KMS-11 (cell line): ENCODE measurements at regions not wholly inside any gene's neighbourhood (a gene's known extent, or its start where the extent isn't known, plus 50 kb on each side); places are given as distances from the start of the nearest gene placed in this dataset.
"Not testable (repeated sequence)": the region's sequence is repeated elsewhere in the genome, so short reads cannot be mapped to it uniquely, and the experiment has no call there.

Source experiments
- H2AFZ ChIP-seq: fragments of 200-600 bp; sonication (generic); 2 replicates; pipeline ENCODE4 v1.6.1; 2016; ENCODE audit warnings: antibody characterized with exemption, mixed run types, low read depth
- H3K27ac ChIP-seq: fragments of 200-600 bp; sonication (generic); 2 replicates; pipeline ENCODE4 v1.6.1; 2016; ENCODE audit warnings: mild to moderate bottlenecking, mixed run types
- H3K27me3 ChIP-seq: fragments of 200-600 bp; sonication (generic); 2 replicates; pipeline ENCODE4 v1.6.1; 2017; ENCODE audit warnings: mild to moderate bottlenecking, low read depth, mixed run types, moderate library complexity; ENCODE audit not compliant: insufficient read depth
- H3K36me3 ChIP-seq: fragments of 200-600 bp; sonication (generic); 2 replicates; pipeline ENCODE4 v1.6.1; 2017; ENCODE audit warnings: mild to moderate bottlenecking, mixed run types; ENCODE audit not compliant: insufficient read depth
- H3K4me1 ChIP-seq: fragments of 200-600 bp; sonication (generic); 2 replicates; pipeline ENCODE4 v1.6.1; 2016; ENCODE audit warnings: mild to moderate bottlenecking, low read depth, mixed run types; ENCODE audit not compliant: poor library complexity, severe bottlenecking
- H3K4me2 ChIP-seq: fragments of 200-600 bp; sonication (generic); 2 replicates; pipeline ENCODE4 v1.7.0; 2016; ENCODE audit warnings: mild to moderate bottlenecking, mixed run types
- H3K4me3 ChIP-seq: fragments of 200-600 bp; sonication (generic); IDR thresholded peaks from 2 replicates; pipeline ENCODE4 v1.6.1; 2017; ENCODE audit warnings: low read depth, low read length, mixed read lengths; ENCODE audit not compliant: insufficient read depth
- H3K79me2 ChIP-seq: fragments of 200-600 bp; sonication (generic); 2 replicates; pipeline ENCODE4 v1.6.1; 2016; ENCODE audit warnings: low read depth, mixed run types; ENCODE audit not compliant: insufficient read depth
- H3K9ac ChIP-seq: fragments of 200-600 bp; sonication (generic); 2 replicates; pipeline ENCODE4 v1.6.1; 2016; ENCODE audit warnings: mild to moderate bottlenecking, mixed run types
- H4K20me1 ChIP-seq: fragments of 200-600 bp; sonication (generic); 2 replicates; pipeline ENCODE4 v1.6.1; 2016; ENCODE audit warnings: mild to moderate bottlenecking, mixed run types; ENCODE audit not compliant: insufficient read depth
- TF ChIP-seq, protein P1 (sequence below): fragments of 200-600 bp; sonication (generic); conservative IDR thresholded peaks from 2 replicates; pipeline ENCODE4 v1.6.1; 2017; ENCODE audit warnings: low read depth, mild to moderate bottlenecking, antibody characterized with exemption, low read length, moderate library complexity, mixed read lengths

GRCh38 chr17:14731591-14731990 lies 430.7 kb downstream of the HS3ST3B1 start:
- TF ChIP-seq, protein P1, sequence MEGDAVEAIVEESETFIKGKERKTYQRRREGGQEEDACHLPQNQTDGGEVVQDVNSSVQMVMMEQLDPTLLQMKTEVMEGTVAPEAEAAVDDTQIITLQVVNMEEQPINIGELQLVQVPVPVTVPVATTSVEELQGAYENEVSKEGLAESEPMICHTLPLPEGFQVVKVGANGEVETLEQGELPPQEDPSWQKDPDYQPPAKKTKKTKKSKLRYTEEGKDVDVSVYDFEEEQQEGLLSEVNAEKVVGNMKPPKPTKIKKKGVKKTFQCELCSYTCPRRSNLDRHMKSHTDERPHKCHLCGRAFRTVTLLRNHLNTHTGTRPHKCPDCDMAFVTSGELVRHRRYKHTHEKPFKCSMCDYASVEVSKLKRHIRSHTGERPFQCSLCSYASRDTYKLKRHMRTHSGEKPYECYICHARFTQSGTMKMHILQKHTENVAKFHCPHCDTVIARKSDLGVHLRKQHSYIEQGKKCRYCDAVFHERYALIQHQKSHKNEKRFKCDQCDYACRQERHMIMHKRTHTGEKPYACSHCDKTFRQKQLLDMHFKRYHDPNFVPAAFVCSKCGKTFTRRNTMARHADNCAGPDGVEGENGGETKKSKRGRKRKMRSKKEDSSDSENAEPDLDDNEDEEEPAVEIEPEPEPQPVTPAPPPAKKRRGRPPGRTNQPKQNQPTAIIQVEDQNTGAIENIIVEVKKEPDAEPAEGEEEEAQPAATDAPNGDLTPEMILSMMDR: no peak
- Histone ChIP-seq H3K79me2 (no peaks in the 10 kb centered on the region), H3K4me1 (no peaks in the 10 kb centered on the region), H3K4me3 (no peak overlapping the region), H4K20me1 (no peaks in the 10 kb centered on the region), H3K36me3 (no peaks in the 10 kb centered on the region), H3K27me3 (no peaks in the 10 kb centered on the region), H3K27ac (no peak overlapping the region), H3K4me2 (no peak overlapping the region), H3K9ac (no peak overlapping the region), H2AFZ (no peak overlapping the region)

DNA sequence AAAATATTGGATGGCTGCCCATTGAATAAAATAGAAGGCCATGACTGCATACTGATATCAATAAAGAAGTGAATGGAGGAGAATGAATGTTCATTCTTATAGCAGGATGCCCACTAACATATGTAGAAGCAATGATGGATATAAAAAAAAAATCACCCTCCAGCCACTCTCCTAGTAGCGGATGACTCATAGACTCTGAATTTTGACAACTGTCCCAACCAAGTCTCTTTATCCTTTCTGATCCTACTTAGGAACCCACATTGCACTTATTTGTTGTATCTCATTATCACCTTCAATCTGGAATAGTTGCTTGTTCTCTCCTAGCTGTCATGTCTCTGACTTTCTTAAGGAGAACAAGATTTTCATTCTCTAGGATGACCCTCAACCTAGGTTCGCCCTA lies 429.9 kb downstream of the HS3ST3B1 start:
- H3K4me3 ChIP-seq: no peak overlapping the region
- TF ChIP-seq, protein P1: no peak
- no peak overlapping the region for H3K27ac ChIP-seq
- H3K4me2 ChIP-seq: no peak overlapping the region
- no peaks in the 10 kb centered on the region for H3K4me1 ChIP-seq
- no peaks in the 10 kb centered on the region for H3K36me3 ChIP-seq
- no peak overlapping the region for H3K9ac ChIP-seq
- H3K79me2 ChIP-seq: no peaks in the 10 kb centered on the region
- no peak overlapping the region for H2AFZ ChIP-seq
- H4K20me1 ChIP-seq: no peaks in the 10 kb centered on the region
- H3K27me3 ChIP-seq: no peaks in the 10 kb centered on the region

DNA sequence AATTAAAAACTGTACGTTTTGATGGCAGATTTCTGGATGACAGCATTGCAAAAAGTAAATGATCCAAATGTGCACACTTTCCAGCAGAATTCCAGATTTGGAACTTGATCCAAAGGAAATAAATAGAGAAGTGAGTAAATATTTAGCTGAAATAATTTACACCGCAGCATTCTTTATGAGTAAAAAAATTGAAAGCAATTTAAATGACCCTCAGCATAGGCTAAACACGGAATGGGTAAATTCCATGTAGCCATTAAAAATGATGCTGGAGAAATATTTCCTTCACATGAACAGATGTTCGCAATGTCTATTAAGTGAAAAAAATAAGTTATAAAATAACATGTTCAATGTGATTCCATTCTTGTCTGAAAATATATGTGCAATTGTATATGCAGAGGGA lies 424.8 kb downstream of the HS3ST3B1 start:
- no peaks in the 10 kb centered on the region for H3K79me2 ChIP-seq
- H3K27me3 ChIP-seq: no peaks in the 10 kb centered on the region
- H2AFZ ChIP-seq: no peak overlapping the region
- H4K20me1 ChIP-seq: no peaks in the 10 kb centered on the region
- H3K9ac ChIP-seq: no peak overlapping the region
- H3K4me2 ChIP-seq: no peak overlapping the region
- no peak overlapping the region for H3K4me3 ChIP-seq
- no peak overlapping the region for H3K27ac ChIP-seq
- H3K4me1 ChIP-seq: no peaks in the 10 kb centered on the region
- no peaks in the 10 kb centered on the region for H3K36me3 ChIP-seq
- TF ChIP-seq, protein P1: no peak

DNA sequence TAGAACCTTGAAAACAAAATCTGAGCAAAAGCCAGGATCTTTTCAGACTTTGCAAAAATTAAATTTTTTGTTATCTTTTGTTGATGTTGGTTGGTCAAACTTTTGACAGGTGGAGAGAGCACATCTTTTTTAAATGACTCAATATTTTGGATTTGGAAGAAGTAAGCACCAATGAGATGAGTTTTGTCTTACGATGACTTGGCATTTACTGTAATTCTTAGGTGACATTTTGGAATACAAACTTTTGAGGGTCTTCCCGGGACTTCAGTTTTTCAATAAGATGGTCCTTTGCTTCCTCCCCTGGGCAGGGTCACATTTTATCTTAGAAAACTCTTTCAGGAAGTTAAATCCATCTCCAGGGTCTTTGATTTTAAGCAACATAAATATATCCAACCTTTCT lies 423.9 kb downstream of the HS3ST3B1 start:
- TF ChIP-seq, protein P1: no peak
- Histone ChIP-seq H3K9ac (no peak overlapping the region), H3K4me1 (no peaks in the 10 kb centered on the region), H2AFZ (no peak overlapping the region), H4K20me1 (no peaks in the 10 kb centered on the region), H3K27ac (no peak overlapping the region), H3K4me2 (no peak overlapping the region), H3K79me2 (no peaks in the 10 kb centered on the region), H3K4me3 (no peak overlapping the region), H3K36me3 (no peaks in the 10 kb centered on the region), H3K27me3 (no peaks in the 10 kb centered on the region)

GRCh38 chr17:14723349-14723748 lies 422.5 kb downstream of the HS3ST3B1 start:
- not testable (repeated sequence) for H3K79me2 ChIP-seq

More at GRCh38 chr17:14723349-14723748, 422.5 kb downstream of the HS3ST3B1 start:
- H4K20me1 ChIP-seq, H3K36me3 ChIP-seq, H3K4me2 ChIP-seq, H3K27me3 ChIP-seq, H3K4me1 ChIP-seq, H3K27ac ChIP-seq, H2AFZ ChIP-seq, H3K4me3 ChIP-seq, H3K9ac ChIP-seq: not testable (repeated sequence)
